WTC11 (cell line): ENCODE measurements at regions not wholly inside any gene's neighbourhood (a gene's known extent, or its start where the extent isn't known, plus 50 kb on each side); places are given as distances from the start of the nearest gene placed in this dataset.

ENCODE experiments used
- ATF2 ChIP-seq: sonication (generic); formaldehyde crosslinking; IDR thresholded peaks from 2 replicates; pipeline ENCODE4 v1.8.1; 2022; ENCODE audit warnings: low read depth, missing genetic modification reagents, borderline replicate concordance
- CBFB ChIP-seq: sonication (generic); formaldehyde crosslinking; IDR thresholded peaks from 2 replicates; pipeline ENCODE4 v1.8.1; 2022; ENCODE audit warnings: mild to moderate bottlenecking, low read depth, missing genetic modification reagents
- CTCF ChIP-seq: fragments of 200-600 bp; IDR thresholded peaks from 2 replicates; pipeline ENCODE4 v1.8.0; 2022; ENCODE audit warnings: antibody characterized with exemption
- PREB ChIP-seq: sonication (generic); formaldehyde crosslinking; IDR thresholded peaks from 2 replicates; pipeline ENCODE4 v1.8.1; 2022; ENCODE audit warnings: mild to moderate bottlenecking, missing genetic modification reagents, moderate library complexity, borderline replicate concordance
- TP53 ChIP-seq: sonication (generic); formaldehyde crosslinking; IDR thresholded peaks from 2 replicates; pipeline ENCODE4 v1.8.1; 2023; ENCODE audit warnings: mild to moderate bottlenecking, missing genetic modification reagents
- USF2 ChIP-seq: sonication (generic); formaldehyde crosslinking; IDR thresholded peaks from 2 replicates; pipeline ENCODE4 v1.8.1; 2023; ENCODE audit warnings: mild to moderate bottlenecking, missing genetic modification reagents, moderate library complexity
- ZNF121 ChIP-seq: sonication (generic); formaldehyde crosslinking; IDR thresholded peaks from 2 replicates; pipeline ENCODE4 v1.8.0; 2023; ENCODE audit warnings: missing genetic modification reagents
- ZNF138 ChIP-seq: sonication (generic); formaldehyde crosslinking; conservative IDR thresholded peaks from 2 replicates; pipeline ENCODE4 v1.8.1; 2022; ENCODE audit warnings: mild to moderate bottlenecking, moderate library complexity, missing genetic modification reagents
- ZNF263 ChIP-seq: sonication (generic); formaldehyde crosslinking; IDR thresholded peaks from 2 replicates; pipeline ENCODE4 v1.8.1; 2022; ENCODE audit warnings: low read depth, mild to moderate bottlenecking, moderate library complexity, missing genetic modification reagents

- TF ChIP-seq ZNF263 (CRISPR knock-in tag) (no peak), ZNF138 (CRISPR knock-in tag) (no peak), ZNF121 (no peak), USF2 (no peak), CTCF (no peak), ATF2 (CRISPR knock-in tag) (no peak), CBFB (no peak), TP53 (CRISPR knock-in tag) (no peak), PREB (no peak)
Observed at GRCh38 chr4:138627096-138627495, 384.9 kb upstream of the SLC7A11 start.
